AG10803 (cell line): ENCODE measurements at regions not wholly inside any gene's neighbourhood (a gene's known extent, or its start where the extent isn't known, plus 50 kb on each side); places are given as distances from the start of the nearest gene placed in this dataset.

Source experiments
- DNase-seq: peaks from one replicate; pipeline ENCODE4 v3.0.0; 2010; ENCODE audit warnings: low read depth
- H3K4me3 ChIP-seq: 2 replicates; pipeline ENCODE4 v1.5.1; 2011; ENCODE audit warnings: mild to moderate bottlenecking, low read length, control low read depth
- CTCF ChIP-seq: conservative IDR thresholded peaks from 2 replicates; pipeline ENCODE4 v1.5.1; 2011; ENCODE audit warnings: mild to moderate bottlenecking, low read length, control low read depth, inconsistent platforms

GRCh38 chr2:6589150-6589549 lies 276.6 kb downstream of the CMPK2 start:
- no peak for TF ChIP-seq CTCF
- H3K4me3 ChIP-seq = no peak overlapping the region
- DNase-seq = no peak

- H3K4me3 ChIP-seq = no peak overlapping the region
- no peak for DNase-seq
- TF ChIP-seq CTCF = no peak
Measured at GRCh38 chr2:6590442-6590841, 275.3 kb downstream of the CMPK2 start.

- DNase-seq = no peak
- TF ChIP-seq CTCF = no peak
- no peak overlapping the region for H3K4me3 ChIP-seq
Measured at GRCh38 chr2:6602471-6602870, 263.2 kb downstream of the CMPK2 start.

- TF ChIP-seq CTCF = no peak
- no peak for DNase-seq
- no peak overlapping the region for H3K4me3 ChIP-seq
Measured at GRCh38 chr2:6605836-6606505, 259.7 kb downstream of the CMPK2 start.

- DNase-seq = no peak
- H3K4me3 ChIP-seq = no peak overlapping the region
- TF ChIP-seq CTCF = no peak
Measured at GRCh38 chr2:6617794-6618193, 247.9 kb downstream of the CMPK2 start.

- no peak for DNase-seq
- H3K4me3 ChIP-seq = no peak overlapping the region
- TF ChIP-seq CTCF = no peak
Measured at GRCh38 chr2:6618201-6618600, 247.5 kb downstream of the CMPK2 start.

- TF ChIP-seq CTCF = no peak
- H3K4me3 ChIP-seq = no peak overlapping the region
- no peak for DNase-seq
Measured at GRCh38 chr2:6623746-6624145, 242.0 kb downstream of the CMPK2 start.
